Mucosa of descending colon (tissue), 3 donors: ENCODE measurements at regions not wholly inside any gene's neighbourhood (a gene's known extent, or its start where the extent isn't known, plus 50 kb on each side); places are given as distances from the start of the nearest gene placed in this dataset.

Experiments
- ATAC-seq: fragments of 200-7000 bp; cut with Tn5 transposase; one replicate; pipeline ENCODE4 v1.9.1; 2020; ENCODE audit warnings: mild to moderate bottlenecking, moderate library complexity
- DNase-seq, 3 donors: peaks; one replicate each; pipeline ENCODE4 v3.0.0-alpha.2; 2020
- H3K36me3 ChIP-seq: fragments of 200-600 bp; one replicate; pipeline ENCODE4 v1.8.0; 2021; ENCODE audit warnings: low read depth, mild to moderate bottlenecking
- H3K4me1 ChIP-seq: fragments of 200-600 bp; one replicate; pipeline ENCODE4 v1.8.0; 2021; ENCODE audit warnings: low read depth, mild to moderate bottlenecking
- H3K4me3 ChIP-seq: fragments of 200-600 bp; one replicate; pipeline ENCODE4 v1.8.0; 2021; ENCODE audit warnings: mild to moderate bottlenecking
- H3K9me3 ChIP-seq: fragments of 200-600 bp; one replicate; pipeline ENCODE4 v1.8.0; 2021; ENCODE audit warnings: mild to moderate bottlenecking
- intact Hi-C, 2 donors: fragments of 100-400 bp; cut with DNase I in 1 of 2; cut with micrococcal nuclease in 1 of 2; formaldehyde crosslinking; loops; one replicate each; pipeline versions ENCODE4 v1.11.0 to v1.11.1; 2022; cut with DNase I, micrococcal nuclease
- TF ChIP-seq, protein P1 (sequence below): fragments of 200-600 bp; IDR thresholded peaks from one replicate; pipeline ENCODE4 v1.8.0; 2022; ENCODE audit warnings: antibody characterized with exemption, mild to moderate bottlenecking
- donor health status: DM: no; HTN: no; CAD: no; lungs with moderate emphysema.
- donor health status: DM: no; HTN: no; CAD: no.
- donor health status: DM: no; HTN: yes; CAD: no.

DNA sequence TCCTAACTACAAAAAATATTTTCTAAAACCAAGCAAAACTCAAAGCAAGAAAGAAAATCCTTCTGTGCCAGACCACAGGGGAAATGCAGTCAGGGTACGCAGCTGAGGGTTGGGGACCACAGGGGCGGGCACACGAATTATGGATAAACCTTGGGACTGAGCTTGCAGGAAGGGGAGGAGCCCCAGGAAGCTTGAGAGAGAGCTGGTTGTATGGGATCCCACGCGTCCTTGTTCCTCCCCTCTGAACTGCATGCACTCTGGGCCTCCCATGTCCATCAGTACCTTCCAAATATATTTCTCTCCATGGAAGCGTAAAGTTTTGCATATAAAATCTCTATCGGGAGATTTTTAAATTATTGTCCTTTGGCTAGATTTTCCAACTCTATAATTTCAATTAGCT, 673.4 kb downstream of the TBC1D22A start:
- TF ChIP-seq, protein P1, sequence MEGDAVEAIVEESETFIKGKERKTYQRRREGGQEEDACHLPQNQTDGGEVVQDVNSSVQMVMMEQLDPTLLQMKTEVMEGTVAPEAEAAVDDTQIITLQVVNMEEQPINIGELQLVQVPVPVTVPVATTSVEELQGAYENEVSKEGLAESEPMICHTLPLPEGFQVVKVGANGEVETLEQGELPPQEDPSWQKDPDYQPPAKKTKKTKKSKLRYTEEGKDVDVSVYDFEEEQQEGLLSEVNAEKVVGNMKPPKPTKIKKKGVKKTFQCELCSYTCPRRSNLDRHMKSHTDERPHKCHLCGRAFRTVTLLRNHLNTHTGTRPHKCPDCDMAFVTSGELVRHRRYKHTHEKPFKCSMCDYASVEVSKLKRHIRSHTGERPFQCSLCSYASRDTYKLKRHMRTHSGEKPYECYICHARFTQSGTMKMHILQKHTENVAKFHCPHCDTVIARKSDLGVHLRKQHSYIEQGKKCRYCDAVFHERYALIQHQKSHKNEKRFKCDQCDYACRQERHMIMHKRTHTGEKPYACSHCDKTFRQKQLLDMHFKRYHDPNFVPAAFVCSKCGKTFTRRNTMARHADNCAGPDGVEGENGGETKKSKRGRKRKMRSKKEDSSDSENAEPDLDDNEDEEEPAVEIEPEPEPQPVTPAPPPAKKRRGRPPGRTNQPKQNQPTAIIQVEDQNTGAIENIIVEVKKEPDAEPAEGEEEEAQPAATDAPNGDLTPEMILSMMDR, result no peak
- ATAC-seq (no peak), DNase-seq (no peak)
- H3K36me3 ChIP-seq, result no peaks in the 10 kb centered on the region
- H3K4me1 ChIP-seq, result no peaks in the 10 kb centered on the region
- intact Hi-C loops, result no loop called here
- no peak overlapping the region for H3K4me3 ChIP-seq
- H3K9me3 ChIP-seq, result no peaks in the 10 kb centered on the region

DNA sequence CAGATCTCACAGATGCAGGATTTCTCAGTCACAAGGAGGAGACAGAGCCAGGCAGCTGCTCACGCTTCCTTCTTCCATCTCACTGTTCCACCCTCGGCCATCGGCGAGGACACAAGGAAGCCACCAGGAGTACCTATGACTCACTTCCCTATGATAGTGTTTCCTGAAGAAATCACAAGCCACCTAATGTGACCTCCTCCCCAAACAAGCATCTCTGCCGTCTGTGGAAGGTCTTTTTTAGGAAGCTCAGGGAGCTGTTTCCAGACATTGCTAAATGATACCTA, 672.7 kb downstream of the TBC1D22A start:
- H3K4me3 ChIP-seq, result no peak overlapping the region
- H3K4me1 ChIP-seq, result no peaks in the 10 kb centered on the region
- no peaks in the 10 kb centered on the region for H3K9me3 ChIP-seq
- intact Hi-C loops, result no loop called here
- TF ChIP-seq, protein P1, result no peak
- ATAC-seq (no peak), DNase-seq (no peak)
- no peaks in the 10 kb centered on the region for H3K36me3 ChIP-seq

GRCh38 chr22:47434336-47435203, 672.1 kb downstream of the TBC1D22A start:
- intact Hi-C loops, result no loop called here
- TF ChIP-seq, protein P1, result no peak
- H3K36me3 ChIP-seq, result no peaks in the 10 kb centered on the region
- H3K4me1 ChIP-seq, result no peaks in the 10 kb centered on the region
- DNase-seq (no peak), ATAC-seq (no peak)
- no peak overlapping the region for H3K4me3 ChIP-seq
- H3K9me3 ChIP-seq, result no peaks in the 10 kb centered on the region

- H3K4me1 ChIP-seq, result no peaks in the 10 kb centered on the region
- intact Hi-C loops, result no loop called here
- no peak overlapping the region for H3K4me3 ChIP-seq
- TF ChIP-seq, protein P1, result no peak
- H3K36me3 ChIP-seq, result no peaks in the 10 kb centered on the region
- H3K9me3 ChIP-seq, result no peaks in the 10 kb centered on the region
- ATAC-seq, result no peak
- no peak for DNase-seq
These were observed 671.2 kb downstream of the TBC1D22A start for GRCh38 chr22:47433627-47434026.

- H3K4me3 ChIP-seq, result no peak overlapping the region
- no peaks in the 10 kb centered on the region for H3K4me1 ChIP-seq
- H3K9me3 ChIP-seq, result no peaks in the 10 kb centered on the region
- intact Hi-C loops, result no loop called here
- ATAC-seq, result no peak
- no peak for DNase-seq
- H3K36me3 ChIP-seq, result no peaks in the 10 kb centered on the region
- TF ChIP-seq, protein P1, result no peak
These were observed 670.2 kb downstream of the TBC1D22A start for GRCh38 chr22:47432683-47433082.
